GM12878 (cell line): ENCODE measurements at regions not wholly inside any gene's neighbourhood (a gene's known extent, or its start where the extent isn't known, plus 50 kb on each side); places are given as distances from the start of the nearest gene placed in this dataset.

ENCODE experiments used
- CHD1 ChIP-seq: IDR thresholded peaks from 2 replicates; pipeline ENCODE4 v1.6.1; 2012; ENCODE audit warnings: low read depth, low read length, improper control_type of control experiment
- EP300 ChIP-seq, 2 experiments: fragments of 150-350 bp in 1 of 2; IDR thresholded peaks; 2 replicates each; pipeline ENCODE4 v1.6.1; 2011 to 2012; ENCODE audit warnings: low read depth in 2 of 2, low read length in 2 of 2, borderline replicate concordance in 1 of 2, improper control_type of control experiment in 1 of 2, inconsistent platforms in 1 of 2; ENCODE audit not compliant: control insufficient read depth in 1 of 2
- PML ChIP-seq: IDR thresholded peaks from 2 replicates; pipeline ENCODE4 v1.6.1; 2012; ENCODE audit warnings: low read length, inconsistent platforms
- RCOR1 ChIP-seq: conservative IDR thresholded peaks from 2 replicates; pipeline ENCODE4 v1.6.1; 2012; ENCODE audit warnings: low read depth, low read length, improper control_type of control experiment

DNA sequence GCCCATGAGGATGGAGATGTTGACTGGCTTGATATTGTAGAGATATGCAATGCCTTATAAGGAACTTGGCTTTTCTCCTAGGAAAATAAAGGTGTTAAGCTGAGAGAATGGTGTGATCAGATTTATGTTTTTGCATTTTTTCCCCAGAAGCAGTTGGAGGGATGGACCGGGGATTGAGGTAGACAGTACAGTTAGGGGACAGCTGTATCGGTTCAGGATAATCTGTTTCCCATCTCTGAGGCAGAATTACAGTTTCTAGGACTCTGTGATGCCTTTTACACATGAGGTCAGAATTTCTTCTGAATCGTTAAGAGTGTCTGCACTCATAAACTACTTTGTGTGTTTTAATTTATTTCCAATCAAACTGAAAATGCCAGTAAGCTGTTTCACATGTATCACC lies 261.5 kb downstream of the CYRIA start:
- TF ChIP-seq PML = no peak
- TF ChIP-seq CHD1 = no peak
- no peak for TF ChIP-seq RCOR1
- no peak for TF ChIP-seq EP300 (IDR thresholded peaks at IDR 0.05; ENCODE audit: borderline replicate concordance in 1 of 2, control insufficient read depth in 1 of 2, low read depth in 2 of 2, low read length in 2 of 2)
